Left ventricle myocardium inferior (tissue), 1 donor: ENCODE measurements at regions not wholly inside any gene's neighbourhood (a gene's known extent, or its start where the extent isn't known, plus 50 kb on each side); places are given as distances from the start of the nearest gene placed in this dataset.

Experiments
- DNase-seq: peaks from one replicate; pipeline ENCODE4 v3.0.0-alpha.2; 2020
- H3K27ac ChIP-seq: fragments of 200-600 bp; replicated peaks from 2 replicates; pipeline ENCODE4 v1.8.0; 2021
- H3K27me3 ChIP-seq: fragments of 200-600 bp; 2 replicates; pipeline ENCODE4 v1.8.0; 2021; ENCODE audit warnings: low read depth
- H3K36me3 ChIP-seq: fragments of 200-600 bp; 2 replicates; pipeline ENCODE4 v1.8.0; 2021
- H3K4me1 ChIP-seq: fragments of 200-600 bp; 2 replicates; pipeline ENCODE4 v1.8.0; 2021
- H3K4me3 ChIP-seq: fragments of 200-600 bp; 2 replicates; pipeline ENCODE4 v1.8.0; 2021; ENCODE audit warnings: mild to moderate bottlenecking, moderate library complexity
- H3K9me3 ChIP-seq: fragments of 200-600 bp; replicated peaks from 2 replicates; pipeline ENCODE4 v1.8.0; 2021
- intact Hi-C: fragments of 100-400 bp; cut with micrococcal nuclease; formaldehyde crosslinking; loops from one replicate; pipeline ENCODE4 v1.11.0; 2022
- TF ChIP-seq, protein P1 (sequence below): fragments of 200-600 bp; IDR thresholded peaks from 2 replicates; pipeline ENCODE4 v1.8.0; 2021; ENCODE audit warnings: antibody characterized with exemption, mild to moderate bottlenecking, borderline replicate concordance
- donor health status: DM: no; HTN: yes; CAD: no; lungs with severe emphysema.

DNA sequence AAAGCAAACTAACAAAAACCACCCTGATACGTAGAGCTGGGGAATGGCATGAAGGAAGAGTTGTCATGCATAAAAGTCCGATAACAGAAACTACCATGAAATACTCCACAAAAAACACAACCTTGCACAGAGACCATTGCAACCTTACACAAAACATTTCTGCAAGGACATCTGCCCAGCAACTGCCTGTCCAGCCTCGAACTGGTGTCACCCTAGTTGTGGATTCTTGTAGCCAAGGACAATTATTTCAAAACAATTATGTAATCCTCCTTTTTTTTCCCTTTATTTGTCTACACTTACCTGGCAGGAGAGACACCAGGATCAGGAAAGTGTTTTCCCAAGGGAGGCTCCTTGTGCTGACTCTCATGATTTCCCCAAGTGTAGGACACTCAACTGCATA, 232.5 kb upstream of the SYNDIG1 start:
- no peaks in the 10 kb centered on the region for H3K9me3 ChIP-seq
- H3K27ac ChIP-seq: no peak overlapping the region
- no peaks in the 10 kb centered on the region for H3K36me3 ChIP-seq
- no peak overlapping the region for H3K4me3 ChIP-seq
- DNase-seq: no peak
- peaks cover 59% of the 10 kb centered on the region for H3K27me3 ChIP-seq
- TF ChIP-seq, protein P1, sequence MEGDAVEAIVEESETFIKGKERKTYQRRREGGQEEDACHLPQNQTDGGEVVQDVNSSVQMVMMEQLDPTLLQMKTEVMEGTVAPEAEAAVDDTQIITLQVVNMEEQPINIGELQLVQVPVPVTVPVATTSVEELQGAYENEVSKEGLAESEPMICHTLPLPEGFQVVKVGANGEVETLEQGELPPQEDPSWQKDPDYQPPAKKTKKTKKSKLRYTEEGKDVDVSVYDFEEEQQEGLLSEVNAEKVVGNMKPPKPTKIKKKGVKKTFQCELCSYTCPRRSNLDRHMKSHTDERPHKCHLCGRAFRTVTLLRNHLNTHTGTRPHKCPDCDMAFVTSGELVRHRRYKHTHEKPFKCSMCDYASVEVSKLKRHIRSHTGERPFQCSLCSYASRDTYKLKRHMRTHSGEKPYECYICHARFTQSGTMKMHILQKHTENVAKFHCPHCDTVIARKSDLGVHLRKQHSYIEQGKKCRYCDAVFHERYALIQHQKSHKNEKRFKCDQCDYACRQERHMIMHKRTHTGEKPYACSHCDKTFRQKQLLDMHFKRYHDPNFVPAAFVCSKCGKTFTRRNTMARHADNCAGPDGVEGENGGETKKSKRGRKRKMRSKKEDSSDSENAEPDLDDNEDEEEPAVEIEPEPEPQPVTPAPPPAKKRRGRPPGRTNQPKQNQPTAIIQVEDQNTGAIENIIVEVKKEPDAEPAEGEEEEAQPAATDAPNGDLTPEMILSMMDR: no peak
- no peaks in the 10 kb centered on the region for H3K4me1 ChIP-seq
- intact Hi-C loops: no loop called here

DNA sequence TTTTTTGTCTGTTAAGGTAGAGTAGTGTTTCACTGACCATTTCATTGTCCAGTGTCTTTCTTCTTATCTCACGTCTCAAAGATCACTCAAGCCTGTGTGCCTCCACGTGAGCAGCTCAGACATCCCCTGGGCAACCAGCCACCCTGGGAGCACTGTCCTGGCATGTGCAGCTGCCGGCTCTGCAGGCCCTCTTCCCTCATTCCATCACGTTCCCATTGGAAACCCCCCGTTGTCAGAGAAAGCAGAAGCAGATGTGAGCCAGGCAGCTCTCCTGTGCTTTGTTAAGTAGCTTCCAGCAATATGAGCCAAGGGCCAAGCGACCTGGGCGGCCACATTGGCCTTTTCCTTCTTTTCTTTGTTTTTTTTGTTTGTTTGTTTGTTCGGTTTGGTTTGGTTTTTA, 233.2 kb upstream of the SYNDIG1 start:
- no peaks in the 10 kb centered on the region for H3K4me1 ChIP-seq
- H3K36me3 ChIP-seq: no peaks in the 10 kb centered on the region
- intact Hi-C loops: no loop called here
- peaks cover 51% of the 10 kb centered on the region for H3K27me3 ChIP-seq
- H3K9me3 ChIP-seq: no peaks in the 10 kb centered on the region
- TF ChIP-seq, protein P1: no peak
- H3K4me3 ChIP-seq: no peak overlapping the region
- H3K27ac ChIP-seq: no peak overlapping the region
- no peak for DNase-seq

- no peaks in the 10 kb centered on the region for H3K4me1 ChIP-seq
- DNase-seq: no peak
- peaks cover 46% of the 10 kb centered on the region for H3K27me3 ChIP-seq
- H3K36me3 ChIP-seq: no peaks in the 10 kb centered on the region
- TF ChIP-seq, protein P1: no peak
- no peaks in the 10 kb centered on the region for H3K9me3 ChIP-seq
- H3K27ac ChIP-seq: no peak overlapping the region
- intact Hi-C loops: no loop called here
- H3K4me3 ChIP-seq: no peak overlapping the region
Measured at GRCh38 chr20:24235296-24236175, 233.9 kb upstream of the SYNDIG1 start.

GRCh38 chr20:24227600-24227999, 239.0 kb upstream of the GGTLC1 start:
- no peaks in the 10 kb centered on the region for H3K36me3 ChIP-seq
- H3K4me3 ChIP-seq: no peak overlapping the region
- peaks cover 5% of the 10 kb centered on the region for H3K9me3 ChIP-seq
- TF ChIP-seq, protein P1: no peak
- peaks cover 5% of the 10 kb centered on the region for H3K27me3 ChIP-seq
- intact Hi-C loops: no loop called here
- no peak for DNase-seq
- no peaks in the 10 kb centered on the region for H3K4me1 ChIP-seq
- H3K27ac ChIP-seq: no peak overlapping the region

GRCh38 chr20:24212494-24212893, 223.9 kb upstream of the GGTLC1 start:
- intact Hi-C loops: no loop called here
- no peak overlapping the region for H3K27ac ChIP-seq
- no peaks in the 10 kb centered on the region for H3K4me1 ChIP-seq
- no peaks in the 10 kb centered on the region for H3K36me3 ChIP-seq
- TF ChIP-seq, protein P1: no peak
- no peak for DNase-seq
- no peaks in the 10 kb centered on the region for H3K9me3 ChIP-seq
- no peak overlapping the region for H3K4me3 ChIP-seq
- H3K27me3 ChIP-seq: peaks cover 30% of the 10 kb centered on the region
